CD4-positive, alpha-beta T cell (primary cell): ENCODE measurements at regions not wholly inside any gene's neighbourhood (a gene's known extent, or its start where the extent isn't known, plus 50 kb on each side); places are given as distances from the start of the nearest gene placed in this dataset.

Experiments used
- ATAC-seq: fragments of 200-7000 bp; cut with Tn5 transposase; one replicate; pipeline ENCODE4 v1.10.0; 2022; ENCODE audit warnings: mild to moderate bottlenecking; ENCODE audit not compliant: poor library complexity
- CTCF ChIA-PET: fragments of 350-600 bp; sonication (Branson Sonifier 250); formaldehyde crosslinking; loops from one replicate; lab custom pipeline; 2021; ENCODE audit warnings: antibody characterized with exemption, inconsistent platforms; lab: Charles Lee
- POLR2A ChIA-PET: fragments of 350-600 bp; sonication (Branson Sonifier 250); formaldehyde crosslinking; loops from one replicate; lab custom pipeline; 2021; ENCODE audit warnings: antibody characterized with exemption, inconsistent platforms; lab: Charles Lee
- DNase-seq, 14 experiments: peaks; one replicate each; pipeline ENCODE4 v3.0.0-alpha.2; 2013 to 2020; ENCODE audit warnings: mixed read lengths in 2 of 14
- H3K27ac ChIP-seq, 2 donors: one replicate each; pipeline versions ENCODE4 v1.5.1 to v1.7.0; 2013; ENCODE audit warnings: low read length in 2 of 2, low read depth in 1 of 2, mild to moderate bottlenecking in 1 of 2
- H3K27me3 ChIP-seq, 2 experiments: 1 replicate in 1 of 2; 2 replicates in 1 of 2; pipeline versions ENCODE4 v1.6.1 to v1.7.0; 2013; ENCODE audit warnings: low read length in 2 of 2, control low read depth in 1 of 2, mild to moderate bottlenecking in 1 of 2, moderate library complexity in 1 of 2; ENCODE audit not compliant: insufficient read depth in 2 of 2, control insufficient read depth in 1 of 2
- H3K36me3 ChIP-seq: one replicate; pipeline ENCODE4 v1.6.1; 2013; ENCODE audit warnings: low read length, control low read depth; ENCODE audit not compliant: insufficient read depth
- H3K4me1 ChIP-seq: one replicate; pipeline ENCODE4 v1.6.1; 2013; ENCODE audit warnings: low read length, control low read depth; ENCODE audit not compliant: insufficient read depth
- H3K4me3 ChIP-seq: one replicate; pipeline ENCODE4 v1.5.1; 2013; ENCODE audit warnings: mild to moderate bottlenecking, low read length, moderate library complexity
- H3K9me3 ChIP-seq, 2 experiments: 1 replicate in 1 of 2; 2 replicates in 1 of 2; pipeline versions ENCODE4 v1.6.1 to v1.7.0; 2013; ENCODE audit warnings: low read length in 2 of 2, mild to moderate bottlenecking in 2 of 2, control low read depth in 1 of 2, moderate library complexity in 1 of 2; ENCODE audit not compliant: control insufficient read depth in 1 of 2, insufficient read depth in 1 of 2
- H3K27ac Mint-ChIP-seq: one replicate; pipeline ENCODE4 v1.8.0; 2020; ENCODE audit warnings: mixed read lengths
- H3K27me3 Mint-ChIP-seq: one replicate; pipeline ENCODE4 v1.8.0; 2021; ENCODE audit warnings: mixed read lengths
- H3K36me3 Mint-ChIP-seq: one replicate; pipeline ENCODE4 v1.8.0; 2021; ENCODE audit warnings: low read depth, mixed read lengths
- H3K4me1 Mint-ChIP-seq: one replicate; pipeline ENCODE4 v1.8.0; 2021; ENCODE audit warnings: low read depth, mixed read lengths
- H3K4me3 Mint-ChIP-seq: one replicate; pipeline ENCODE4 v1.8.0; 2020; ENCODE audit warnings: mild to moderate bottlenecking, mixed read lengths
- H3K9me3 Mint-ChIP-seq: one replicate; pipeline ENCODE4 v1.8.0; 2020; ENCODE audit warnings: mixed read lengths
- intact Hi-C, 2 experiments: fragments of 100-400 bp; cut with DNase I in 1 of 2; cut with micrococcal nuclease in 1 of 2; formaldehyde crosslinking; loops; one replicate each; pipeline versions ENCODE4 v1.15.1 to v1.9.0; 2023 to 2025; cut with DNase I, micrococcal nuclease
- TF ChIP-seq, protein P1 (sequence below): fragments of 200-600 bp; IDR thresholded peaks from one replicate; pipeline ENCODE4 v1.8.0; 2022; ENCODE audit warnings: antibody characterized with exemption, mild to moderate bottlenecking

DNA sequence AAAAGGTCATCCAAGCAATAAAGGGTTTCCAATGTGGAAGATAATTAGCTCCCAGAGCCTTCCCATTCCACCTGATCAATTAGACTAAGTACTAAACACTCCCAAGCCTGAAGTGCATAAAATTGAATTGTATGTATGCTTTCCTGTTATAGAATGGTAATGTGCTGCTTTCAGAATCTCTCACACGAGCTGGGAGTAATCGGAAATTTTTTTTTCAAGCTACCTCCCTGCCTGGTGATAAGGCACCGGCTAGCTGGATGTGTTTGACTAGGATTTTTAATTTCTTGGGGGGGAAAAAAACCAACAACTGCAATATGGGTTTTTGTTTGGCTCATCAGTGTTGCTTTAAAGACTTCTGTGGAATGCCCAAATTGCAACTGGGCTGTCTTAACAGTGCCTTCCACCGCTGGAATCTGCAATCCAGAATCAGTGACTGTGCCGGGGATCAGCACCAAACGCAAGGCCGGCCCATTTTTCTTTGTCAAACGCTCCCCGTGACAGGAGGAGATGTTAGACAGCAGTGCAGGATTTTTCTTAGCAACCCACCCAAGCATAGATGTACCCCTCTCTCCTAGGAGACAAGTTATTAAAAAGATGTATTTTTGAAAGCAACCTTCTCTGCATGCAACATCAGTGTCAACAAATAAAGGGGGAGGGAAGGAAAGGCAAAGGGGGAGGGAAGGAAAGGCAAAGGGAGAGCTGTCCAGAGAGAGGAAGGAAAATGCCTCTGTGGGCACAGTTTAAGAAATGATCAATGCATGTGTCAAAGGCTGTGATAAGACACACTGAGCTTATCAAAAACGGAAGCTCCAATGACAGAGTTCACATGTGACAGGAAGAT, 387.2 kb downstream of the NPIPA8 start:
- no peaks in the 10 kb centered on the region for H3K9me3 ChIP-seq
- ChIA-PET POLR2A (no interaction called here), CTCF (no interaction called here)
- intact Hi-C loops, result no loop called here
- no peaks in the 10 kb centered on the region for H3K9me3 Mint-ChIP-seq
- no peak overlapping the region for H3K4me3 Mint-ChIP-seq
- DNase-seq (no peak), ATAC-seq (no peak)
- H3K27me3 ChIP-seq, result peaks cover 8 to 13% of the 10 kb centered on the region in 2 experiments
- H3K4me1 Mint-ChIP-seq, result no peaks in the 10 kb centered on the region
- H3K36me3 ChIP-seq, result no peaks in the 10 kb centered on the region
- no peak overlapping the region for H3K27ac ChIP-seq
- no peaks in the 10 kb centered on the region for H3K36me3 Mint-ChIP-seq
- H3K4me3 ChIP-seq, result no peak overlapping the region
- peaks cover 65% of the 10 kb centered on the region for H3K27me3 Mint-ChIP-seq
- no peak overlapping the region for H3K27ac Mint-ChIP-seq
- TF ChIP-seq, protein P1, sequence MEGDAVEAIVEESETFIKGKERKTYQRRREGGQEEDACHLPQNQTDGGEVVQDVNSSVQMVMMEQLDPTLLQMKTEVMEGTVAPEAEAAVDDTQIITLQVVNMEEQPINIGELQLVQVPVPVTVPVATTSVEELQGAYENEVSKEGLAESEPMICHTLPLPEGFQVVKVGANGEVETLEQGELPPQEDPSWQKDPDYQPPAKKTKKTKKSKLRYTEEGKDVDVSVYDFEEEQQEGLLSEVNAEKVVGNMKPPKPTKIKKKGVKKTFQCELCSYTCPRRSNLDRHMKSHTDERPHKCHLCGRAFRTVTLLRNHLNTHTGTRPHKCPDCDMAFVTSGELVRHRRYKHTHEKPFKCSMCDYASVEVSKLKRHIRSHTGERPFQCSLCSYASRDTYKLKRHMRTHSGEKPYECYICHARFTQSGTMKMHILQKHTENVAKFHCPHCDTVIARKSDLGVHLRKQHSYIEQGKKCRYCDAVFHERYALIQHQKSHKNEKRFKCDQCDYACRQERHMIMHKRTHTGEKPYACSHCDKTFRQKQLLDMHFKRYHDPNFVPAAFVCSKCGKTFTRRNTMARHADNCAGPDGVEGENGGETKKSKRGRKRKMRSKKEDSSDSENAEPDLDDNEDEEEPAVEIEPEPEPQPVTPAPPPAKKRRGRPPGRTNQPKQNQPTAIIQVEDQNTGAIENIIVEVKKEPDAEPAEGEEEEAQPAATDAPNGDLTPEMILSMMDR, result no peak
- H3K4me1 ChIP-seq, result no peaks in the 10 kb centered on the region

DNA sequence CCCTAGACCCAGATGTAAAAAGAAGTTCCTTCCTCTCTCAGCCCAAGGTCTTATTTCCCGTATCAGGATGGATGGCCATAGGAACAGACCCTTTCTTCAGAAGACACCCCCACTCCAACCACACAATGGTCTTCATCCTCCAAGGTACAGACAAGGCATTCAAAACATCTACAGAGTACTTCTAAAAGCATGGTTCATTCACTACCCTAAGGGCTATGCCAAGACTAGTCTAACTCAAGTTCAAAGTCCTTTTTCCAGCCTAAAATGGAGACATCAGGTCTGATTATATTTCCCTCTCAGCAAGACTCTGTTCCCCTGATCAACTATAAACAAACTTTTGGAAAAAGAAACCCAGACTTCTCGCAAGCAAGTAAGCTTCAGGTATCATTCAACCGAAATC, 388.9 kb downstream of the NPIPA8 start:
- ATAC-seq (no peak), DNase-seq (no peak)
- Mint-ChIP-seq H3K9me3 (no peaks in the 10 kb centered on the region), H3K36me3 (no peaks in the 10 kb centered on the region), H3K27ac (no peak overlapping the region), H3K4me3 (no peak overlapping the region), H3K4me1 (no peaks in the 10 kb centered on the region), H3K27me3 (peaks cover 61% of the 10 kb centered on the region)
- POLR2A ChIA-PET, result no interaction called here
- intact Hi-C loops, result no loop called here
- Histone ChIP-seq H3K36me3 (no peaks in the 10 kb centered on the region), H3K27me3 (peaks cover 9 to 11% of the 10 kb centered on the region in 2 experiments), H3K27ac (no peak overlapping the region), H3K4me1 (no peaks in the 10 kb centered on the region), H3K4me3 (no peak overlapping the region), H3K9me3 (no peaks in the 10 kb centered on the region)
- TF ChIP-seq, protein P1, result no peak
- CTCF ChIA-PET, result no interaction called here

DNA sequence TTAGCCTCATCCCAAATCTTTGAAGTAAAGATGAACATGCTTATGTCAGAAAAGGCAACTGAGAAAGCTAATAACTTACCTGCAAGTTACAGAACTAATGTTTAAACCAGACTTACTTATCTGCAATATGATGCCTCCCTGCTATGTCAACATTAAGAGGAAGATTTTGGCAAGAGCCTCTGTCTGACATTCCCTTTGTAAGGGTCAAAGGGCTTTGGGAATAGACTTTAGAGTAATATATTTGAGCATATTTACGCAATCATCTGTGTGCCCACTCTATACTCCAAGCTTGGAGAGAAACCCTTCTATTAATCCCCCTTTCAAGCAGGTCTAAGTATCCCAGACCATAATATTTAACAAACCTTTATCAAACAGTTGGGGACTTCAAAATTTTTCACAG, 389.4 kb downstream of the NPIPA8 start:
- no peak overlapping the region for H3K4me3 Mint-ChIP-seq
- DNase-seq, result no peak
- H3K36me3 Mint-ChIP-seq, result no peaks in the 10 kb centered on the region
- ChIA-PET CTCF (no interaction called here), POLR2A (no interaction called here)
- Histone ChIP-seq H3K4me3 (no peak overlapping the region), H3K36me3 (no peaks in the 10 kb centered on the region), H3K9me3 (no peaks in the 10 kb centered on the region), H3K27ac (no peak overlapping the region), H3K27me3 (peaks cover 9 to 11% of the 10 kb centered on the region in 2 experiments), H3K4me1 (no peaks in the 10 kb centered on the region)
- no peaks in the 10 kb centered on the region for H3K9me3 Mint-ChIP-seq
- no peak for ATAC-seq
- peaks cover 62% of the 10 kb centered on the region for H3K27me3 Mint-ChIP-seq
- no peak overlapping the region for H3K27ac Mint-ChIP-seq
- intact Hi-C loops, result no loop called here
- TF ChIP-seq, protein P1, result no peak
- H3K4me1 Mint-ChIP-seq, result no peaks in the 10 kb centered on the region
